Sigmoid colon (tissue), 4 donors: ENCODE measurements at regions not wholly inside any gene's neighbourhood (a gene's known extent, or its start where the extent isn't known, plus 50 kb on each side); places are given as distances from the start of the nearest gene placed in this dataset.

Experiments
- CTCF ChIP-seq, 4 experiments: fragments of 450-650 bp in 3 of 4; fragments of 200-600 bp in 1 of 4; IDR thresholded peaks; one replicate each; pipeline ENCODE4 v1.5.1; 2016 to 2019; ENCODE audit warnings: antibody characterized with exemption in 4 of 4, mild to moderate bottlenecking in 3 of 4, moderate library complexity in 2 of 4
- POLR2AphosphoS5 ChIP-seq, 4 donors: sonication (generic); formaldehyde crosslinking; IDR thresholded peaks; one replicate each; pipeline ENCODE4 v1.6.1; 2017; ENCODE audit warnings: antibody characterized with exemption in 4 of 4

GRCh38 chr4:82069883-82070638 is 303.7 kb downstream of the HNRNPD start:
- TF ChIP-seq CTCF (IDR thresholded peaks at IDR 0.05) (no peak), POLR2AphosphoS5 (IDR thresholded peaks at IDR 0.05) (no peak)
